GM21737 (cell line): ENCODE measurements at regions not wholly inside any gene's neighbourhood (a gene's known extent, or its start where the extent isn't known, plus 50 kb on each side); places are given as distances from the start of the nearest gene placed in this dataset.

Experiments
- ATAC-seq: cut with Tn5 transposase; IDR thresholded peaks from one replicate; pipeline ENCODE4 v1.9.1; 2021; ENCODE audit warnings: mild to moderate bottlenecking, moderate library complexity; ENCODE audit not compliant: unreplicated experiment

DNA sequence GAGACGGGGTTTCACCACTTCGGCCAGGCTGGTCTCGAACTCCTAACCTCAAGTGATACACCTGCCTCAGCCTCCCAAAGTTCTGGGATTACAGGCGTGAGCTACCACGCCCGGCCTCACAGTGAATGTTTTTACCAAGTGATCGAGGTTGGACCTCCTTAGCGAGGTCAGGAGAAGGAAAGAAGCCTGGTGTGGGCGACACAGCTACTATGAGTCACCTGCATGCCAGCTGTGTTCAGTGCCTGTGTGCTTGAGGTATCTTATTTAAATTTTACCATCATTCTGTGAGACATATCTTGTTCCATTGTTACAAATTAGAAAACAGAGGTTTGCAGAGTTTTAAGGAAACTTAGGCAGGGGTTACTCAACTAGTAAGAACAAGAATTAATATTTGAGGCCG, 174.8 kb upstream of the DYNLRB2 start:
- no peak for ATAC-seq

DNA sequence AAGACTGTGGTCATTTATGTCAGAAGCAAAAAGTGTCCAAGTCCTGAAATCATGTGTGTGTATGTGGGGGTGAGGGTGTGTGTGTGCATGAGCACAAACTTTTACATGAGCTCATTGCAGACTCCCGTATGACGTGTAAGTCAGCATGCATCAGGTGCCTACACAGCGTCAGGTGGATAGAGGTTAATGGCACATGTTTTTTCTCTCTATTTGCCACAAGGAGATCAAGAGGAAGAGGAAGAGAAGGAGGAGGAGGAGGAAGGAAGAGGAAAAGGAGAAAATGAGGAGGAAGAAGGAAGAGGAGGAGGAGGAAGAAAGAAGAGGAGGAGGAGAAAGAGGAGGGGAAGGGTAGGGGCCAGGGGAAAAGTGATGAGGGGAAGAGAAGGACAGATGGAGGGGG, 178.0 kb upstream of the DYNLRB2 start:
- ATAC-seq = no peak

DNA sequence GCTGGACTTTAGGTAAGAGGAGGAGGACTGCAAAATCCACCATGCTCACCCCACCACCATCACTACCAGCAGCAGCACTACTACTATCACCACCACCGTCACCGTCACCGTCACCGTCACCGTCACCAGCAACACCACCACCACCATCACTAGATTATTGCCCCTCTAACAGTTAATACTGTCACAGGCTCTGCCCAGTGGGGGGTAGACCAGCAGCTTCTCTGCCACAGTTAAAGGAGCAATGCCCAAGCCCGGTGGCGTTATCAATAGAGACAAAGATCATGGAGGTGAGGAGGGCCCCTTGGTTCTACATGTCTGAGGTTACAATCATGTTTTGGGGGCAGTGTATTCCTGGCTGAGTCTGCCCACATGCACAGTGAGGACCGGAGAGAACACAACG, 184.4 kb upstream of the DYNLRB2 start:
- no peak for ATAC-seq

- ATAC-seq = no peak
These were observed 185.5 kb upstream of the DYNLRB2 start for GRCh38 chr16:80355335-80355734.

DNA sequence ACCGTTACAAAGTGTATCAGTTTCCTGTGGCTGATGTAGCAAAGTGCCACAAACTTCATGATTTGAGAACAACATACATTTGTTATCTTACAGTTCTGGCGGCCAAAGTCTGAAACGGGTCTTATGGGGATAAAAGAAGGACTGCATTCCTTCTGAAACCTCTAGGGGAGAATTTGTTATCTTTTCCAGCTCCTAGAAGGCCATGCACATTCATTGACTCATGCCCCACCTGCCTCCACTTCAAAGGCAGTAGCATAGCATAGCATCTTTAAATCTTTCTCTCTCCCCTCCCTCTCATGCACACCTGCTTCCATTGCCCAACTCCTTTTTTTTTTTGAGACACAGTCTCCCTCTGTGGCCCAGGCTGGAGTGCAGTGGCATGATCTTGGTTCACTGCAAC, 190.7 kb upstream of the DYNLRB2 start:
- ATAC-seq = no peak

GRCh38 chr16:80347900-80348299, 192.9 kb upstream of the DYNLRB2 start:
- no peak for ATAC-seq

DNA sequence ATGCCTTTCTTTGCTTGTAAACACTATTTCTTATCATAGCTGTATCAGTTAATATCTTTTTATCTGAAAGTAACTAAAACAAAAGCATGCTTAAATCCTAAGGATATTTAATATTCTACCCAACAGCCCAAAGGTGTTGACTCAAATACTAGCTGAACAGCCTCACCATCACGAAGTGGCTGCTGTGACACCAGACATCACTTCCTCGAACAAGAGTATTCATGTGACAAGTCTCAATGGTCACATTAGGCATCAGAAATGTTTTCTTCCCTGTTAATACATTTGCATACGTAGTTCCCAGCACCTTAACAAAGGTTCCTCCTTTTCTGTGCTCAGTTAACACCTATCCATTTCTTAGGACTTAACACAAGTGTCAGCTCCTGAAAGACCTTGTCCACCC, 193.8 kb upstream of the DYNLRB2 start:
- no peak for ATAC-seq

- ATAC-seq = peak; percentile 78
These were observed 194.6 kb upstream of the DYNLRB2 start for GRCh38 chr16:80346111-80346632.

DNA sequence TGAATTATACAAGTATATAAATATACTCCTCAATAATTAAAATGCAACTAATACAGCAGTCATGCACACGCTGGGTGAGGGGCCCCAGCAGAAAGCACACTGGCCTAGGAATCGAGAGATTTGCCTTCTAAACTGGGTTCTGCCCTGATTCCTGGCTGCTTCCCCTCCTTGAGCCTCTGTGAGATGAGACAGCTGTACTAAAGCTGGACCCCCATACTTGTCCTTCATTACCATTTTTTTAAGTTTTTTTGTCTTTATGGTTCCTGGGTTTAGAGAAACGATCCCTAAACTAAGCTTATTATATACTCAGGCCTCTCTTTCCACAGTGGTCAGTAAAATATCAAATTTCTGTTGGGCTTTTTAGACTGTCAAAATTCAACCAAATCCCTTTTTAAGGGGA, 195.1 kb upstream of the DYNLRB2 start:
- ATAC-seq = no peak

DNA sequence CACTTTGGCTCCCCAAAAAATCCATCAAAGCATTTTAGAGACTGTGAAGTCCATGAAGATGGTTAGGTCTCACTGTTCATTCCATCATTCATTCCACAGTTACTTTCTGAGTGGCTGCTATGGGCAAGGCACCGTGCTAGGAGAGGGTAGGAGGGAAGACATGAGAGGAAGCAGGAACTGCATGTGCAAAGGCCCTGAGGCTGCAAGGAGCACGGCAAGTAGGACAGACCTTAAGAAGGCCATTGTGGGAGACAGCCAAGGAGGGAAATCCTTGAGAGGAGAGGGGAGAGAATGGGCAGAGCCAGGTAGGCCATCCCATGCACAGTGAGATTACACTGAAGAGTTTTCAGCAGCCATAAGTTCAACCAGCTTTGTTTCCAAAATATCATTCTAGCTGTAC, 196.2 kb upstream of the DYNLRB2 start:
- ATAC-seq = no peak

DNA sequence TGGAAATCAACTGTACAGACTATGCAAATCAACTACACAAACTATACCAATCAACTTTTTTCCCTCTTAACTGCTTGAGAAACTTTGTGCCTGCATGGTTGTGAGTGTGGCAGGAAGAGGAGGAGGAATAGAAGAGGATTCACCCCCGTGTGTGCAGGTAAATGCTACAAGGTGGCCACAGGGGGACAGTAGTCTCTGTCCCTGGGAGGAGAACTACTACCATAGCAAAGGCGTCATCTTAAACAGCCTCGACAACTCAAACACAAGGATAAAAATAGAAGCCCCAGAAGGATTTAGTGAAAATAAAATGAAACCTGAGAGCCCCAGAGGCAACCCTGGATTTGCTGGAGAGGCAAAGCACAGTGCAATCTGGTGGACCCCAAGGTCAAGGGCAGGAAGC, 199.5 kb upstream of the DYNLRB2 start:
- no peak for ATAC-seq

DNA sequence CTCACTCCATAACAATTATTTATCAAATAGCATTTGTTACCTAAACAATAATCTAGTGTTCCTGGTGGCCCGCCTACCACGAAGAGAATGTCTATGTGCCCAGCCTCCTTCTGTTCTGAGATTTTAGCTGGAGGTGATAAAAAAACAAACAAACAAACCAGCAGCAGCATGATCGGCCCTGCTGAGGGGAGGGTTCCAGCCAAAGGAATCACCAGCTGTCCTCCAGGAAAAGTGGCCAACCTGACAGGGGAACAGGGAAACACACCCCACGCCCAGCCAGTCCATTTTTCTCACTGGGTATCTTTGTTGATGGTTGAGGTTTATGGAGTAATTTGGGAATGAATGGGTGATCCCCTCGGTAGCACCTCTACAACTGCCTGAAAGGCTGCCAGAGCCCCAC, 203.0 kb upstream of the DYNLRB2 start:
- no peak for ATAC-seq

DNA sequence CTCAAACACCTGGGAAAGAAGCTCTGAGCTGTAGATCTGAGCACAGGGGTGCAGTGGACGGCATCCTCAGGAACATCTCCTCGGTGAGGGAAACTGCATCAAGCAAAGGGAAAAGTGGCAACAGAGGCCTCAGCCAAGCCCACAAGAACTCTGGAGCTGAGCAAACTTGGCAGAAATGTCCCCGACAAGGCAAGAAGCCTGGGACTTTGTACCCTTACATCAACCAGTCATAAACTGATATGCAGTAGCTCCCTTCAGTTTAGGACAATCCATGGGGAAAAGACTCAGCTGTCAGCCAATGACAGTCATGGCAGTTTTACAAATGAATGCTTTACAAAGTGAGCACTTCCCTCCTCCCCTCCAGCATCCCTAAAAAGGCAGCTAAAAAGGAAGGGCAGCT, 210.0 kb upstream of the DYNLRB2 start:
- ATAC-seq = no peak

DNA sequence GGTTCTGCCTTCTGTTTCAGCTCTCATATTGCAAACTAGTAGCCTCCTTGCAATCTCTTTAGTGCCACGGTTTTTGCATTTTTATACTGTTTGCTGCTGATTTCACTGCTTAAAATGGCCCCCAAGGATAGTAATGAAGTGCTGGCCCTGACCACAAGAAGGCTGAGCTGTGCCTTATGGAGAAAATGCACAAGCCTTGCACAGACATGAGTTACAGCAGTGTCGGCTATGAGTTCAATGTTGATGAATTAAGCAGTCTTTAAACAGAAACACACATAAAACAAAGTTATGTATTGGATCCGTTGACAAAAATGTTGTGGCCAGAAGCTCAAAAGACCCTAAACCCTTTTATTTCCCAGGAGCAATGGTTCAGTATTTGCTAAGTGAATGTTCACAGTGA, 210.6 kb upstream of the DYNLRB2 start:
- ATAC-seq = no peak

- no peak for ATAC-seq
These were observed 213.1 kb upstream of the DYNLRB2 start for GRCh38 chr16:80327740-80328139.

DNA sequence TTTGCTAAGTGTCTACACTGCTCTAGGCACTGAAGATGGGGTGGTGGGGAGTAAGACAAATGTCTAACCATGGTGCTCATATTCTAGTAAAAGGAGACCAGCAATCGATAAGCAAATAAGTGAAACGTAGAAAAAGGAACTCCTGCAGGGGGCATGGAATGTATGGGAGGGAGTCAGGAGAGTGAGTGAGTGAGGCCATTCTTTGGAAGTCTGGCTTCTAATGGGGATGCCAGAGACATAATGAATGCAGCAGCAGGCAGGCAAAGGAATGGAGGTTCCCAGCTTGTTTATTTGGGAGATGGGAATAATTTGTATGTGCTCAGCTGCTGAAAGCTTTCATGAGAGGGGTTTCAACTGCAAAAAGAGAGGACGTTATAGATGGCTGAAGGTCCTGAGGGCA, 216.4 kb upstream of the DYNLRB2 start:
- no peak for ATAC-seq

DNA sequence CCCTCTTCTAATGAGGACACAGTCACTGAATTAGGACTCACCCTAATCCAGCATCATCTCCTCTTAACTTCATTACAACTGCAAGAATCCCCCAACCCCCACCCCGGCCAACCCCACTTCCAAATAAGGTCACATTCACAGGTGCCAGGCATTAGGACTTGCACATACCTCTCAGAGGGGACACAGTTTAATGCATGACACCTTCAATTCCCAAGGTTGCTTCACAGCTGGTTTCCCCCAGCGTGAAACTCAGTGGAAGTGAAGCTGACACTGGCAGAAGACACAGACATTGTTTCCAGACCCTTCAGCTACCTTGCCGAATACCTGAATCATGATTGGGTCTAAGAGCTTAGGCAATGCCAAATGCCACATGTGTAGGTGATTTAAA, 217.0 kb upstream of the DYNLRB2 start:
- ATAC-seq = no peak

GRCh38 chr16:80323187-80323807, 217.5 kb upstream of the DYNLRB2 start:
- no peak for ATAC-seq

GRCh38 chr16:80319181-80319580, 221.6 kb upstream of the DYNLRB2 start:
- no peak for ATAC-seq

DNA sequence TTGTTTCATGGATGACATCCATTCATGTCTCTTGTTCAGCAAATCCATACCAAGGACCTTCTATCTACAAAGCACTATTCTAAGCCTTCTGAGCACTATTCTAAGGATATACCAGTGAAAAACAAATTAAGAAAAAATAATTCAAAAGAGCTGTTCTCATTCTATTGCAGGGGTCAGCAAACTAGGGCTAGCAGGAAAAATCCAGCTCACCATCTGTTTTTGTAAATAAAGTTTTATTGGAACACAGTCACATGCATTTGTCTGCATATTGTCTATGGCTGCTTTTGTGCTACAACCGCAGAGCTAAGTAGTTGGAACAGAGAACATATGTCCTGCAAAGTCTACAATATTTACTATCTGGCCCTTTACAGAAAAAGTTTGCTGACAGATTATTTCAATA, 222.7 kb upstream of the DYNLRB2 start:
- ATAC-seq = no peak

DNA sequence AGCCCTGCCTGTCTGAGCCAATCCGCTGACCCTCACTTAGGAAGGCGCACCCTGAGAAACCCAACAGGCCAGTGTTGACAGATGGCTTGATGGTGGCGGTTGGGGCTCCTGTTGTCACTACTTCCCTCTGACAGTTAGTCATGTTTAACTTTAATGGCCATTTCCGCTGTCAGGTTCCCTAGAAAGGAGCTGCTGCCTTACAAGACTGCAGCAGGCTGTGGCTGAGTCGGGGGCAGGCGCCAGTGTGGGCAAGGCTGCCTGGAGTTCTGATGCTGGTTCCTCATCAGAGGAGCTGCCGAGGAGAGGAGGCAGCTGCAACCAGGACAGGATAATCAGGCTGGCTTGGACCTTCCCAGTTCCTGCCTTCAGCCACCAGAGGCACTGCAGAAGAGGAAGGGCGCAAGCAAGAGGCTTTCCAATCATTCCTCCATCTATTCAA, 223.2 kb upstream of the DYNLRB2 start:
- ATAC-seq = no peak

GRCh38 chr16:80317116-80317515, 223.7 kb upstream of the DYNLRB2 start:
- ATAC-seq = no peak

GRCh38 chr16:80314042-80314441, 226.8 kb upstream of the DYNLRB2 start:
- no peak for ATAC-seq
